Endothelial cell (in vitro differentiated cells): ENCODE measurements at regions not wholly inside any gene's neighbourhood (a gene's known extent, or its start where the extent isn't known, plus 50 kb on each side); places are given as distances from the start of the nearest gene placed in this dataset.

Experiments used
- DNase-seq: peaks from one replicate; pipeline ENCODE4 v3.0.0; 2021; ENCODE audit warnings: low spot score
- H3K27ac Mint-ChIP-seq: one replicate; pipeline ENCODE4 v1.8.0; 2021; ENCODE audit warnings: mixed read lengths, inconsistent platforms; ENCODE audit not compliant: unreplicated experiment
- H3K27me3 Mint-ChIP-seq: one replicate; pipeline ENCODE4 v1.8.0; 2021; ENCODE audit warnings: mild to moderate bottlenecking, moderate library complexity, mixed read lengths, inconsistent platforms; ENCODE audit not compliant: unreplicated experiment
- H3K36me3 Mint-ChIP-seq: one replicate; pipeline ENCODE4 v1.8.0; 2021; ENCODE audit warnings: mild to moderate bottlenecking, low read depth, mixed read lengths, inconsistent platforms; ENCODE audit not compliant: unreplicated experiment
- H3K4me1 Mint-ChIP-seq: one replicate; pipeline ENCODE4 v1.8.0; 2021; ENCODE audit warnings: mild to moderate bottlenecking, mixed read lengths, inconsistent platforms; ENCODE audit not compliant: unreplicated experiment
- H3K4me3 Mint-ChIP-seq: one replicate; pipeline ENCODE4 v1.8.0; 2021; ENCODE audit warnings: mild to moderate bottlenecking, mixed read lengths, inconsistent platforms; ENCODE audit not compliant: unreplicated experiment
- H3K9me3 Mint-ChIP-seq: one replicate; pipeline ENCODE4 v1.8.0; 2021; ENCODE audit warnings: mixed read lengths, inconsistent platforms; ENCODE audit not compliant: unreplicated experiment
- CTCF ChIP-seq: fragments of 200-600 bp; sonication (generic); IDR thresholded peaks from one replicate; pipeline ENCODE4 v1.5.0; 2021; ENCODE audit warnings: antibody characterized with exemption; ENCODE audit not compliant: unreplicated experiment

DNA sequence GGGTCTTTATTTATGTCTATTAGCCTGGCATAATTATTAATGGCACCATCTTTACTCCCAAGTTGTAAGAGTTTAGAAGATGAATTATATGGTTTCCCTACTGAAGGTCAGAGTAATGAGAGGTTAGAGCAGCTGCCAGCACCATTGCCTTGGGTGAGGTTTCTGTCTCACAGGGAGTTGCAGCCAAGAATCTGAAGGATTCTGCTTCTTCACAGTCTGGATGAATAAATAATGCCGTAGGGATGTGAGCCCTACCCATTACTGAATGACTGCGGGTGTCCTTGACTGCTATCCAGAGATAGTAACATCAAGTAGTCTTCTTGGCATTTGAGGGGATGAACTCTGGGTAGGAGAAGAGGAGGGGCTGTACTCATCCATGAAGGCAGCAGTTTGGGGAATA lies 52.8 kb upstream of the SMIM36 start:
- TF ChIP-seq CTCF = no peak
- Mint-ChIP-seq H3K9me3 (no peaks in the 10 kb centered on the region), H3K27ac (no peak overlapping the region), H3K4me1 (no peaks in the 10 kb centered on the region), H3K4me3 (no peak overlapping the region), H3K36me3 (no peaks in the 10 kb centered on the region), H3K27me3 (no peaks in the 10 kb centered on the region)
- DNase-seq = no peak

GRCh38 chr17:55563363-55563762 lies 52.1 kb upstream of the SMIM36 start:
- Mint-ChIP-seq H3K27ac (no peak overlapping the region), H3K27me3 (no peaks in the 10 kb centered on the region), H3K36me3 (no peaks in the 10 kb centered on the region), H3K9me3 (no peaks in the 10 kb centered on the region), H3K4me1 (no peaks in the 10 kb centered on the region), H3K4me3 (no peak overlapping the region)
- no peak for TF ChIP-seq CTCF
- no peak for DNase-seq

- no peaks in the 10 kb centered on the region for H3K36me3 Mint-ChIP-seq
These were observed 50.8 kb upstream of the SMIM36 start for GRCh38 chr17:55561973-55562495.

GRCh38 chr17:55561316-55561972 lies 50.2 kb upstream of the SMIM36 start:
- H3K9me3 Mint-ChIP-seq = no peaks in the 10 kb centered on the region
- TF ChIP-seq CTCF = no peak
- H3K4me1 Mint-ChIP-seq = no peaks in the 10 kb centered on the region
- no peaks in the 10 kb centered on the region for H3K27me3 Mint-ChIP-seq
- H3K36me3 Mint-ChIP-seq = no peaks in the 10 kb centered on the region
- no peak overlapping the region for H3K27ac Mint-ChIP-seq
- H3K4me3 Mint-ChIP-seq = no peak overlapping the region
- DNase-seq = no peak

More at GRCh38 chr17:55561973-55562495, 50.8 kb upstream of the SMIM36 start:
- no peak for TF ChIP-seq CTCF
- Mint-ChIP-seq H3K4me1 (no peaks in the 10 kb centered on the region), H3K9me3 (no peaks in the 10 kb centered on the region), H3K27ac (no peak overlapping the region), H3K4me3 (no peak overlapping the region), H3K27me3 (no peaks in the 10 kb centered on the region)
- no peak for DNase-seq
